Cardiac fibroblast (primary cell): ENCODE measurements at regions not wholly inside any gene's neighbourhood (a gene's known extent, or its start where the extent isn't known, plus 50 kb on each side); places are given as distances from the start of the nearest gene placed in this dataset.

ENCODE experiments used
- DNase-seq, 2 donors: peaks; one replicate each; pipeline versions ENCODE4 v3.0.0 to v3.0.0-alpha.2; 2010; ENCODE audit warnings: low read depth in 2 of 2
- H3K4me3 ChIP-seq, 2 donors: replicated peaks in 1 of 2; 1 replicate in 1 of 2; 2 replicates in 1 of 2; pipeline ENCODE4 v1.5.1; 2011; ENCODE audit warnings: low read depth in 2 of 2, low read length in 2 of 2, mild to moderate bottlenecking in 2 of 2, moderate library complexity in 1 of 2
- TF ChIP-seq, protein P1 (sequence below): IDR thresholded peaks from one replicate; pipeline ENCODE4 v1.5.1; 2011; ENCODE audit warnings: low read depth, mild to moderate bottlenecking, low read length, inconsistent platforms

DNA sequence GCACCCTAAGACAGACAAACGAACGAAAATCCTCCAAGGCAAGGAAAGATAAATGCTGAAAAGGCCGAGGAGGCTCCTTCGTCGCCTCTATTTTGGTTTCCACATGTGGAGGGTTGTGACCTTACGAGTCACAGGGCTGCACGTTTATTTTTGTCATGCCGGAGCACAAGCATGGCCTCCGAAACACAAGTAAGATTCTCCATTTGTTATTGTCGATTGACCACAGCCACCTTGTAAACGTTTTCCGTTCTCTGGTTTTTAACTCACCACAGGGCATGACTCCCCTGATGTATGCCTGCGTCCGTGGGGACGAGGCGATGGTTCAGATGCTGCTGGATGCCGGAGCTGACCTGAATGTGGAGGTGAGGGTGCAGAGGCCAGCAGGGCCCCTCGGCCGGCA, 73.1 kb upstream of the PWP1 start:
- no peak for DNase-seq
- TF ChIP-seq, protein P1, sequence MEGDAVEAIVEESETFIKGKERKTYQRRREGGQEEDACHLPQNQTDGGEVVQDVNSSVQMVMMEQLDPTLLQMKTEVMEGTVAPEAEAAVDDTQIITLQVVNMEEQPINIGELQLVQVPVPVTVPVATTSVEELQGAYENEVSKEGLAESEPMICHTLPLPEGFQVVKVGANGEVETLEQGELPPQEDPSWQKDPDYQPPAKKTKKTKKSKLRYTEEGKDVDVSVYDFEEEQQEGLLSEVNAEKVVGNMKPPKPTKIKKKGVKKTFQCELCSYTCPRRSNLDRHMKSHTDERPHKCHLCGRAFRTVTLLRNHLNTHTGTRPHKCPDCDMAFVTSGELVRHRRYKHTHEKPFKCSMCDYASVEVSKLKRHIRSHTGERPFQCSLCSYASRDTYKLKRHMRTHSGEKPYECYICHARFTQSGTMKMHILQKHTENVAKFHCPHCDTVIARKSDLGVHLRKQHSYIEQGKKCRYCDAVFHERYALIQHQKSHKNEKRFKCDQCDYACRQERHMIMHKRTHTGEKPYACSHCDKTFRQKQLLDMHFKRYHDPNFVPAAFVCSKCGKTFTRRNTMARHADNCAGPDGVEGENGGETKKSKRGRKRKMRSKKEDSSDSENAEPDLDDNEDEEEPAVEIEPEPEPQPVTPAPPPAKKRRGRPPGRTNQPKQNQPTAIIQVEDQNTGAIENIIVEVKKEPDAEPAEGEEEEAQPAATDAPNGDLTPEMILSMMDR: no peak
- H3K4me3 ChIP-seq: no peak overlapping the region

DNA sequence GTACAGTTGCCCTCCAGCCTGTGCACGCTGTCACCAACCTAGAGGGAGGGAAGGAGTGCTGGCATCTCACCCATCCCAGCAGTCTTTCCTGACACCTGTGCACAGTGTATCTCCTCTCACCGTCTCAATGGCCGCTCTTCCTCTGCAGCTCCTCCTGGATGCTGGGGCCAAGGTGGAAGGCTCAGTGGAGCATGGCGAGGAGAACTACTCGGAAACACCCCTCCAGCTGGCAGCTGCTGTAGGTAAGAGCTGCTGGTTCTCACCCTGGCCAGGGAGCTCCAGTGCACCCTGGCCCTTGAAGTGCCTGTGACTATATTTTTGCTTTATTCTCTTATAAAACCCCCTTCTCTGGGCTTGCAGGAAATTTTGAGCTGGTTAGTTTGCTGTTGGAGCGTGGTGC, 68.7 kb upstream of the PWP1 start:
- no peak overlapping the region for H3K4me3 ChIP-seq
- TF ChIP-seq, protein P1: no peak
- DNase-seq: no peak

DNA sequence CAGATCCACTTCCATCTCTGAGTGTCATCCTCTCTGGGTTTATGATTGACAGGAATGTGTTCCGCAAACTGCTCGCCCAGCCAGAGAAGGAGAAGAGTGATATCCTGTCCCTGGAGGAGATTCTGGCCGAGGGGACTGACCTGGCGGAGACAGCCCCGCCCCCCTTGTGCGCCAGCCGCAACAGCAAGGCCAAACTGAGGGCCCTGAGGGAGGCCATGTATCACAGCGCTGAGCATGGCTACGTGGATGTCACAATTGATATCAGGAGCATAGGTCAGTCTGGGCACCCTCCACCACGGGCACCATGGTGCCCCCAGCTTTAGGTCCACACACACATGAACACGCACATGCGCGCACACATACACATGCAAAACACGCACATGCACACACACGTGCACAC, 67.5 kb upstream of the PWP1 start:
- DNase-seq: no peak
- TF ChIP-seq, protein P1: no peak
- H3K4me3 ChIP-seq: no peak overlapping the region

DNA sequence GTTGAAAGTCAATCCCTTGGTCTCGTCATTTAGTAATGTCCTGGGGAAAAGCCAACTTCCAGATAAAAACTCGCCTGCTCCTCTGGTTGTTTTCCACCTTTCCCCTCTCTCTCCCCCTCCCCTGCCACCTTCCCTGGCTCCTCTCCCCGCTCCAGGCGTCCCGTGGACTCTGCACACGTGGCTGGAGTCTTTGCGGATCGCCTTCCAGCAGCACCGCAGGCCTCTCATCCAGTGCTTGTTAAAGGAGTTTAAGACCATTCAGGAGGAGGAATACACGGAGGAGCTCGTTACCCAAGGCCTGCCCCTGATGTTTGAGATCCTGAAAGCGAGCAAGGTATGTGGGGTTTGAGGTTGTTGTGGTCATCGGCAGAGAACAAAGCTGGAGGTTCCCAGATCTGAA, 65.8 kb upstream of the PWP1 start:
- TF ChIP-seq, protein P1: no peak

DNA sequence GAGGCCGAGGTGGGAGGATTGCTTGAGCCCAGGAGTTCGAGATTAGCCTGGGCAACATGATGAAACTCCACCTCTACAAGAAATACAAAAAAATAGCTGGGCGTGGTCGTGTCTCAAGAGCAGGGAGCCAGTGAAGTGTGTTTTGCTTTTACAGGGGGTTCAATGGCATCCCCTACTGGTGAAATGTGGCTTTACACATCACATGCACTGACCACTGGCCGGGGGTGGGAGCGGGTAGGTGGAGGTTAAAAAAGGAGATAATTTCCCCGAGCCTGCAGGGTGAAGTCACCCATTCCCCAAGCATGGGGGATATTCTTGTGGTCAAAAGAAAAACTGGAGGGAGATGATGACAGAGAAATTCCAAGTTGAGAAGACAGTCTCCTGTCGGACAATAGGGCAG, 63.6 kb upstream of the PWP1 start:
- peak; percentile 2 to 44 for DNase-seq
- TF ChIP-seq, protein P1: peak; percentile 61
- H3K4me3 ChIP-seq: no peak overlapping the region

More for the DNA sequence above, 65.8 kb upstream of the PWP1 start:
- no peak overlapping the region for H3K4me3 ChIP-seq
- no peak for DNase-seq

DNA sequence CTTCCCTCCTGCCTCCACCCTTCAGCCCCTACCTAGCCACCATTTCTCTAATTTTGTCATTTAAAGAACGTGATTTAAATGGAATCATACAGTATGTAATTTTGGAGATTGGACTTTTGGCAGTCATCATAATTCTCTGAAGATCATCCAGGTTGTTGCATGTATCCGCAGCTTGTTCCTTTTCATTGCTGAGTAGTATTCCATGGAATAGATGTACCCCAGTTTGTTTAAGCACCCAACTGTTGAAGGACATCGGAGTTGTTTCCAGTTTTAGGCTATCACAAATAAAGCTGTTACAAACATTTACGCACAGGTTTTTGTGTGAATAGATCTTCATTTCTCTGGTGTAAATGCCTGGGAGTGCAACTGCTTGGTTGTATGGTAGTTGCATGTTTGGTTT, 61.1 kb upstream of the PWP1 start:
- H3K4me3 ChIP-seq: no peak overlapping the region
- TF ChIP-seq, protein P1: no peak
- DNase-seq: no peak

DNA sequence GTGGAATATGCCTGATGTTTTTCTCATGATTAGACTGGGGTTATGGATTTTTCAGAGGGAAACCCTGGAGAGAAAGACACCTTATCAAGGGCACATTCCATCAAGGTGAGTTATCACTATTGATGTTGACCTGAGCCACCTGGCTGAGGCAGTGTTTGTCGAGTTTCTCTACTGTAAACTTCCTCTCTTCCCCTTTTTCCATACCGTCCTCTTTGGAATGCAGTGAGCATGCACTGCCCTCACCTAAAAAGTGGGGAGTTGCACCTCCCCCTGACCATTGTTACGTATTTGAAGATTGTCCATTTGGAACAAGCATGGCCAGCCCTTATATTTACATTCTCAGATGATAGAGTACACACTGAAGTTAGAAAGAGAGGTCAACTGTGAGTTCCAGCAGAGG, 53.9 kb upstream of the PWP1 start:
- H3K4me3 ChIP-seq: no peak overlapping the region
- DNase-seq: no peak
- TF ChIP-seq, protein P1: no peak
